HG03460 (cell line): ENCODE measurements at regions not wholly inside any gene's neighbourhood (a gene's known extent, or its start where the extent isn't known, plus 50 kb on each side); places are given as distances from the start of the nearest gene placed in this dataset.
"Not testable (repeated sequence)": the region's sequence is repeated elsewhere in the genome, so short reads cannot be mapped to it uniquely, and the experiment has no call there.

Experiments
- ATAC-seq: cut with Tn5 transposase; IDR thresholded peaks from one replicate; pipeline ENCODE4 v1.9.1; 2021; ENCODE audit not compliant: unreplicated experiment

- no peak for ATAC-seq
Observed at GRCh38 chr11:81990659-81991443, 742.8 kb downstream of the FAM181B start.

GRCh38 chr11:81989093-81989492 lies 744.6 kb downstream of the FAM181B start:
- ATAC-seq, result no peak

GRCh38 chr11:81987829-81988472 lies 745.7 kb downstream of the FAM181B start:
- no peak for ATAC-seq

GRCh38 chr11:81986556-81987161 lies 747.0 kb downstream of the FAM181B start:
- no peak for ATAC-seq

- ATAC-seq, result no peak
Observed at GRCh38 chr11:81979448-81979847, 754.2 kb downstream of the FAM181B start.

- ATAC-seq, result no peak
Observed at GRCh38 chr11:81975261-81975900, 758.3 kb downstream of the FAM181B start.

GRCh38 chr11:81970886-81971285 lies 762.8 kb downstream of the FAM181B start:
- no peak for ATAC-seq

- ATAC-seq, result no peak
Observed at GRCh38 chr11:81967242-81967641, 766.4 kb downstream of the FAM181B start.

GRCh38 chr11:81966340-81966739 lies 767.3 kb downstream of the FAM181B start:
- no peak for ATAC-seq

- ATAC-seq, result no peak
Observed at GRCh38 chr11:81963018-81963417, 770.6 kb downstream of the FAM181B start.

GRCh38 chr11:81960443-81960842 lies 773.2 kb downstream of the FAM181B start:
- no peak for ATAC-seq

- no peak for ATAC-seq
Observed at GRCh38 chr11:81959341-81959740, 774.3 kb downstream of the FAM181B start.

GRCh38 chr11:81954301-81954700 lies 779.4 kb downstream of the FAM181B start:
- not testable (repeated sequence) for ATAC-seq

- no peak for ATAC-seq
Observed at GRCh38 chr11:81946831-81947230, 786.8 kb downstream of the FAM181B start.

GRCh38 chr11:81942646-81943045 lies 791.0 kb downstream of the FAM181B start:
- ATAC-seq, result no peak

- no peak for ATAC-seq
Observed at GRCh38 chr11:81941998-81942397, 791.7 kb downstream of the FAM181B start.

GRCh38 chr11:81932303-81932702 lies 801.4 kb downstream of the FAM181B start:
- no peak for ATAC-seq

- ATAC-seq, result no peak
Observed at GRCh38 chr11:81920205-81920604, 813.5 kb downstream of the FAM181B start.

- ATAC-seq, result no peak
Observed at GRCh38 chr11:81916451-81916850, 817.2 kb downstream of the FAM181B start.

- ATAC-seq, result no peak
Observed at GRCh38 chr11:81915045-81915444, 818.6 kb downstream of the FAM181B start.

GRCh38 chr11:81913793-81914192 lies 819.9 kb downstream of the FAM181B start:
- ATAC-seq, result no peak

GRCh38 chr11:81907996-81908395 lies 825.7 kb downstream of the FAM181B start:
- ATAC-seq, result no peak
